ENCODE measurements at regions not wholly inside any gene's neighbourhood (a gene's known extent, or its start where the extent isn't known, plus 50 kb on each side); places are given as distances from the start of the nearest gene placed in this dataset.
A peak's percentile ranks its signal among the peaks of the same experiment; 100 is the strongest.

DNA sequence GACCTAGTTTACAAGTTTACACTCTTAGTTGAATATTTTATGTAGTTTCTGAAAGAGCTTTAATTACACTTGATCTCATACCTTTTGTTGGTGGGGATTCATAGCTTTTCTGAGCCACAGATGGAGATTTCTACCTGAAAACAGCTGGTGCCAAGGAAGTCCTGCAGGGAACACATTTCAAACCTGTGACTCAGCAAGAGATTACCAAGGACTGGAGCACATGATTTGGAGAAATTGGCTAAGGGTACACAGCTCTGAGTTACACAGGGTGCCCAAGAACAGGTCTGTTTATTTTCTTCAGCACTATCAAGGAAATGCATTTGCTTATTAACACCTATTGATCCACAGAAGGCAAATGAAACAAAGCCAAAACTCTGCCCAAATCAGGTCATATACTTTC is 691.5 kb downstream of the KCTD8 start:
- peak overlapping the region in 1 of 4 donors; percentile 21 for H3K27ac ChIP-seq
- DNase-seq (peak in 3 of 6 donors; percentile 37 to 60 (median 58)), ATAC-seq (peak; percentile 97 to 99 (median 99)), FAIRE-seq (no peak)
- peaks cover 0 to 10% (median 6%) of the 10 kb centered on the region in 3 donors for H3K4me1 ChIP-seq
- no peak overlapping the region for H3K4me3 ChIP-seq
- H3K9me3 ChIP-seq = no peaks in the 10 kb centered on the region
- no peaks in the 10 kb centered on the region for H3K36me3 ChIP-seq
- intact Hi-C loops (cut with DNase I) = no loop called here
- no peaks in the 10 kb centered on the region for H3K27me3 ChIP-seq
- TF ChIP-seq, protein P1, sequence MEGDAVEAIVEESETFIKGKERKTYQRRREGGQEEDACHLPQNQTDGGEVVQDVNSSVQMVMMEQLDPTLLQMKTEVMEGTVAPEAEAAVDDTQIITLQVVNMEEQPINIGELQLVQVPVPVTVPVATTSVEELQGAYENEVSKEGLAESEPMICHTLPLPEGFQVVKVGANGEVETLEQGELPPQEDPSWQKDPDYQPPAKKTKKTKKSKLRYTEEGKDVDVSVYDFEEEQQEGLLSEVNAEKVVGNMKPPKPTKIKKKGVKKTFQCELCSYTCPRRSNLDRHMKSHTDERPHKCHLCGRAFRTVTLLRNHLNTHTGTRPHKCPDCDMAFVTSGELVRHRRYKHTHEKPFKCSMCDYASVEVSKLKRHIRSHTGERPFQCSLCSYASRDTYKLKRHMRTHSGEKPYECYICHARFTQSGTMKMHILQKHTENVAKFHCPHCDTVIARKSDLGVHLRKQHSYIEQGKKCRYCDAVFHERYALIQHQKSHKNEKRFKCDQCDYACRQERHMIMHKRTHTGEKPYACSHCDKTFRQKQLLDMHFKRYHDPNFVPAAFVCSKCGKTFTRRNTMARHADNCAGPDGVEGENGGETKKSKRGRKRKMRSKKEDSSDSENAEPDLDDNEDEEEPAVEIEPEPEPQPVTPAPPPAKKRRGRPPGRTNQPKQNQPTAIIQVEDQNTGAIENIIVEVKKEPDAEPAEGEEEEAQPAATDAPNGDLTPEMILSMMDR (IDR thresholded peaks at IDR 0.05) = no peak

DNA sequence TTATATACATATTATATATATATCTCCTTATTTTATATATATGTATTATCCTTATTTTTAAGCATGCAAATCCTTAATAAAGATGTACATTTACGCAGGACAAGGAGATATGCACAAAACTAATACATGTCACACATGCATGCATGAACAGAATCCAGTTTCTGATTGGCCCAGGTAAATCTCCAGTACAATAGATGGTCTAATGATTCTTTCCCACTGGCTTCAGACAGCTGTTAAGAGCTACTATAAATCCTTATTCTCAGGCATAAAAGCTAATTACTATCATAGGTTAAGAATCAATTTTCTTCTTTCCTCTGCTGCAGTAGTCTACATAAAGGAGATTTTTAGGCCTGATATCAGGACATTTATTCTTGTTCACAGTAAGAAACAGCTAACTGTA is 689.8 kb downstream of the KCTD8 start:
- no peak overlapping the region for H3K4me3 ChIP-seq
- no peaks in the 10 kb centered on the region for H3K36me3 ChIP-seq
- no peak for ATAC-seq
- peaks cover 0 to 10% (median 6%) of the 10 kb centered on the region in 3 donors for H3K4me1 ChIP-seq
- intact Hi-C loops (cut with DNase I) = no loop called here
- no peak overlapping the region for H3K27ac ChIP-seq
- TF ChIP-seq, protein P1 (IDR thresholded peaks at IDR 0.05) = no peak
- DNase-seq = no peak
- WGBS, 2 donors = 94 to 97% methylated on average over 1 of the region's 1 CpG
- H3K9me3 ChIP-seq = no peaks in the 10 kb centered on the region
- FAIRE-seq = no peak
- H3K27me3 ChIP-seq = no peaks in the 10 kb centered on the region

DNA sequence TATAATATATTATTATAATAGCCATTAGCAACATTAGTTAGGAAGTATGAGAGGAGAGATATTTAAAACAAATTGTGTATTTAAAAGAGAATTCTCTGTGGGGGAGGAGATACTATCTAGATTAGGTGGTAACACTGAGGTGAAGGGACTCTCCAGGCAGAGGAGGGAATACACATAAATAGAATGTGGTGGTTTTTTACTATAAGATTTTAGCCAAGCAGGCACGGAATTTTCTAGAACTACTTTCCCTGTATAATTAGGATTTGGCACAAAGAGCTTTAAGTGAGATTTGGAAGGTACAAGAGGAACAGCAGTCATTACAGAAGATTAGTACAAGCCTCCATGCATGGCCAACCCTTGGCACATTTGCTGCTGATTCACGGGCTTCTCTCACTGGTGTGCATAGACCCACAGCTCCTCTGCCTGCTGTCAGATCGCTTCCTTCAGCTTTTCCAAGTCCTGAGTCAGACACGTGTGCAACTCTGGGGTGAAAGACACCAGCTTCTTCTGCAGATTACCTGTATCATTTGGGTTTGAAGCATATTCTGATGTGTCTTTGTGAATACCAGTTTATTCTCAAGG is 685.5 kb downstream of the KCTD8 start:
- Histone ChIP-seq H3K36me3 (no peaks in the 10 kb centered on the region), H3K4me1 (no peaks in the 10 kb centered on the region), H3K4me3 (no peak overlapping the region), H3K27ac (no peak overlapping the region), H3K27me3 (no peaks in the 10 kb centered on the region), H3K9me3 (no peaks in the 10 kb centered on the region)
- FAIRE-seq (no peak), ATAC-seq (peak in 3 of 4 donors; percentile 47 to 78 (median 60)), DNase-seq (no peak)
- TF ChIP-seq, protein P1 (IDR thresholded peaks at IDR 0.05) = no peak
- intact Hi-C loops (cut with DNase I) = no loop called here
- WGBS, 2 donors = 42 to 48% methylated on average over 4 of the region's 4 CpGs

DNA sequence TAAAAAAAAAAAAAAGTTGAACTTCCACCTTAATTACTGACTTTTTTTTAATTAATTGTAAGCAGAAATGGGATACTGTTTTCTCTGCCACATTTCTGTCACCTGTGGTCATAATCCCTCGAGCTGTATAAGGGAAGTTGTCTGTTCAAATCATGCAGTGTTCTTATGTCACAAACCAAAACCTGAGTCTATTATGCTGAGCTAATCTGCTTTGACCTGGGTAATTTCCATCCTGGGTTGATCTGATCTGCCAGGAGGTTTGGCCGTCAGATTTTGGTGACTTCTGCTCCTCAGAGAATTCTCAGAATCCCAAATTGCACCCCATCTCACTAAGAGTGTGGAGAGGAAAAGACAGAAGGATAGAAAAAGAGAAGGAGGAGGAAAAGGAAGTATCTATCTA is 683.1 kb downstream of the KCTD8 start:
- Histone ChIP-seq H3K36me3 (no peaks in the 10 kb centered on the region), H3K27me3 (no peaks in the 10 kb centered on the region), H3K27ac (no peak overlapping the region), H3K4me1 (no peaks in the 10 kb centered on the region), H3K9me3 (no peaks in the 10 kb centered on the region), H3K4me3 (no peak overlapping the region)
- 72 to 75% methylated on average over 2 of the region's 2 CpGs for WGBS, 2 donors
- TF ChIP-seq, protein P1 (IDR thresholded peaks at IDR 0.05) = no peak
- FAIRE-seq (no peak), ATAC-seq (no peak), DNase-seq (no peak)
- intact Hi-C loops (cut with DNase I) = no loop called here

DNA sequence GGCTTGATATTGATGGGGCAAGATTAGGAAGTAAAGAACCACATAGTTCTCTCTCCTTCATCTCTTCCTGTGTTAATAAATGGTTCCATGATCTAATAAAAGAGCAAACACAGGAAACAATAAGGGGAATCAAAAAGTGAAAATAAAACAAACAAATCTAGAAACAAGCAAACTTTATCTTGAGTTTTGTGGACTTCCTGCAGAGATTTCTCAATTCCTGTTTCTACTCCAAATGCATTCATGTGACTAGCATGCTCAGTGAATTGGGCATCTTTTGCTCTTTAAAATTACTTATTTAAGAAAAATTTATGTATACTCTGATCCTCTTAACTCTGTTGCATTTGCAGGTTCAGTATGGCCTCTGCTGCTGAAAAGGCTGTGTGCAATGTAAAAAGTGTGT is 682.0 kb downstream of the KCTD8 start:
- DNase-seq = no peak
- TF ChIP-seq, protein P1 (IDR thresholded peaks at IDR 0.05) = no peak
- no peaks in the 10 kb centered on the region for H3K4me1 ChIP-seq
- H3K4me3 ChIP-seq = no peak overlapping the region
- no peak for ATAC-seq
- intact Hi-C loops (cut with DNase I) = no loop called here
- H3K27me3 ChIP-seq = no peaks in the 10 kb centered on the region
- no peaks in the 10 kb centered on the region for H3K9me3 ChIP-seq
- no peak for FAIRE-seq
- H3K27ac ChIP-seq = no peak overlapping the region
- H3K36me3 ChIP-seq = no peaks in the 10 kb centered on the region

Data from pancreas (tissue), 10 donors.